ENCODE measurements at regions not wholly inside any gene's neighbourhood (a gene's known extent, or its start where the extent isn't known, plus 50 kb on each side); places are given as distances from the start of the nearest gene placed in this dataset.

DNA sequence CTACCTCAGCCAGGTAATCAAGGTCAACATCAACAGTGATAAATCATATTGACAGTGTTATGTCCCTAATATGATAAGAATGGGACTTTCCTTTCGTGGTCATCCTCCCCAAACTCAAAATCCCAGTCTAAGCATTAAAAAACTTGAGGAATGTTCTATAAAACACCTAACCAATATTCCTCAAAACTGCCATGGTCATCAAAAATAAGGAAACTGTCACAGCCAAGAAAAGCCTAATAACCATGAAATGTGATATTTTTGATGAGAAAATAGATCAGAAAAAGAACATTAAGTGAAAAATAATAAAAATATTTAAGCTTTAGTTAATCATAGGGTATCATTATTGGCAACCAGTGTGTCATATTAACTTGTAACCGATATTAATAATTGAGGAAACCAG is 232.1 kb upstream of the ATP10B start:
- no peak for DNase-seq (ENCODE audit: low read depth)

DNA sequence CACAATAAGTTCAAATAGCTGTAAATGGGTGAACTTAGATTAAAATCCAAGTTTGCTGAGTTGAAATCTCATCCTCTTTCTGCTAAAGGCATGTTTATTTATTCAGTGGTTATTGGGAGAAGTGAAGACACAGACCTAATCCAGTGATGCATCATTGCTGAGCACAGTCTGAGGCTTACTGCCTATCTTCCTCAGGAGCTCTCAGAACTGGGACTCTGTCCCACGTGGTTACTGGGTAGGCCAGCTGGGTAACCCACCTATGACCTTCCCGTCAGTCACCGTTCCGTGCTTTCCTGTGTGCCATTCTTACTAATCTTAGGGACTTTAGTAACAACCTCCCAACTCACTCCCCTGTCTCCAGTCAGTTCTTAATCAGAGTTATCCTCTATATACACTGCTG is 226.8 kb upstream of the ATP10B start:
- no peak for DNase-seq (ENCODE audit: low read depth)
- H3K4me3 ChIP-seq (replicated peaks; ENCODE audit: low read depth, low read length), result no peak overlapping the region
- TF ChIP-seq, protein P1, sequence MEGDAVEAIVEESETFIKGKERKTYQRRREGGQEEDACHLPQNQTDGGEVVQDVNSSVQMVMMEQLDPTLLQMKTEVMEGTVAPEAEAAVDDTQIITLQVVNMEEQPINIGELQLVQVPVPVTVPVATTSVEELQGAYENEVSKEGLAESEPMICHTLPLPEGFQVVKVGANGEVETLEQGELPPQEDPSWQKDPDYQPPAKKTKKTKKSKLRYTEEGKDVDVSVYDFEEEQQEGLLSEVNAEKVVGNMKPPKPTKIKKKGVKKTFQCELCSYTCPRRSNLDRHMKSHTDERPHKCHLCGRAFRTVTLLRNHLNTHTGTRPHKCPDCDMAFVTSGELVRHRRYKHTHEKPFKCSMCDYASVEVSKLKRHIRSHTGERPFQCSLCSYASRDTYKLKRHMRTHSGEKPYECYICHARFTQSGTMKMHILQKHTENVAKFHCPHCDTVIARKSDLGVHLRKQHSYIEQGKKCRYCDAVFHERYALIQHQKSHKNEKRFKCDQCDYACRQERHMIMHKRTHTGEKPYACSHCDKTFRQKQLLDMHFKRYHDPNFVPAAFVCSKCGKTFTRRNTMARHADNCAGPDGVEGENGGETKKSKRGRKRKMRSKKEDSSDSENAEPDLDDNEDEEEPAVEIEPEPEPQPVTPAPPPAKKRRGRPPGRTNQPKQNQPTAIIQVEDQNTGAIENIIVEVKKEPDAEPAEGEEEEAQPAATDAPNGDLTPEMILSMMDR (IDR thresholded peaks at IDR 0.05; ENCODE audit: low read length, missing control alignments), result no peak

More for the DNA sequence above, 232.1 kb upstream of the ATP10B start:
- TF ChIP-seq, protein P1 (IDR thresholded peaks at IDR 0.05; ENCODE audit: low read length, missing control alignments), result no peak
- H3K4me3 ChIP-seq (replicated peaks; ENCODE audit: low read depth, low read length), result no peak overlapping the region

DNA sequence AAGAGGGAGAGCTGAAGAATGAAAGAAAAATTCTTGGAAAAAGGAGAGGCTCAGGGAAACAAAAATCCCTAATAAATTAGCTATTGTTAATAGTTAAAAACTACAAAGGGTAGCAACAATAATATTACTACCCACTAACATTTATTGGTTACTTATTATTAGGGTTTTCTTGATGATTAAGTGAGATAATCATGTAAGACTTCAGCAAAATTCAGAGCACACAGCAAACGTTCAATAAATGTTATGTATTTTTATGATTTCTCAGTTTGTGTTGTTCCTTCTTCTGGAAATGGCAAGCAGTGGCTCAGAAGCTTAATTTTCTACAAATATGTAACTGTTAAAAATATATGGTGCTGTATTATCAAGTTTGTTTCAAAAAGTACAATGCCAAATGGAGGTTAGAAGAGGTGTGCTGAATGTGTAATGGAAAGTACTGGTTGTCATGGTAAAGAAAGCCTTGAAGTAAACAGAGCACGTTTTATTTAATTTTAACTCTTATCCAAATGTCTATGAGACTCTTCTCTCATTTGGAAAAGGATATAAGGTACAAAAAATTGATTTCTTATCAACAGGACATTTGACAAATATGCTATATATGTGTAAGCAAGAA is 226.0 kb upstream of the ATP10B start:
- no peak for DNase-seq (ENCODE audit: low read depth)
- TF ChIP-seq, protein P1 (IDR thresholded peaks at IDR 0.05; ENCODE audit: low read length, missing control alignments), result no peak
- H3K4me3 ChIP-seq (replicated peaks; ENCODE audit: low read depth, low read length), result no peak overlapping the region

DNA sequence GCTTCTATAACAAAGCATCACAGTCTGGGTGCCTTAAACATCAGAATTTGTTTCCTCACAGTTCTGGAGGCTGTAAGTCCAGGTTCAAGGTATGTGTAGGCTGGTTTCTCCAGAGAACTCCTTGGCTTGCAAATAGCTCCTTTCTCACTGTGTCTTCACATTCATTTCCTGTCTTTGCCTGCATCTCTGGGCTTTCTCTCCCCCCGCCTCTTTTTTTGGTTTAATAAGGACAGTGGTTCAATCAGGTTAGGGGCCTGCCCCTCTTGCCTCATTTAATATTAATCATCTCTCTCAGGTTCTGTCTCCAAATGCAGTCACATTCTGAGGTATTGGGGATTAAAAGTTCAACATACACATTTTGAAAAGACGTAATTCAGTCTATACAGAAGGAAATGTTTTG is 225.5 kb upstream of the ATP10B start:
- no peak for DNase-seq (ENCODE audit: low read depth)
- H3K4me3 ChIP-seq (replicated peaks; ENCODE audit: low read depth, low read length), result no peak overlapping the region
- TF ChIP-seq, protein P1 (IDR thresholded peaks at IDR 0.05; ENCODE audit: low read length, missing control alignments), result no peak

DNA sequence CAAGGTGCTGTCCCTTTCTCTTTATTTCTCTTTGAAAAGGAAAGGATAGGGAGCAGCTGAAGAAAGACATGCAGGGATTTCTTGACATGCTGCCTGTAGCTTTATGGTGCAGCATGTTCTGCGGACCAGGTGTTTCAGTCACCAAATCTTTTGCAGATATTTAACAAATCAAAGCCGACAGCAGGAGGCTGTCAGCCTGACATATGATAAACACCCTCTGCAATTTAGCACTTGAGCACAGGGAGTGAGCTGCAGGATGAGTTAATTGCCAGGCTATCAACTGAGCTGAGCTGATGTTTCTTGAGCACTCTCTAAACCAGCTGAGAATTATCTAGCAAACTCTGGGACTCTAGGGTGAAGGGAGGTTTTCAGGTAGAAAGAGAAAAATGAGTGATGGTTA is 212.8 kb upstream of the ATP10B start:
- DNase-seq (ENCODE audit: low read depth), result no peak
- H3K4me3 ChIP-seq (replicated peaks; ENCODE audit: low read depth, low read length), result no peak overlapping the region
- TF ChIP-seq, protein P1 (IDR thresholded peaks at IDR 0.05; ENCODE audit: low read length, missing control alignments), result no peak

DNA sequence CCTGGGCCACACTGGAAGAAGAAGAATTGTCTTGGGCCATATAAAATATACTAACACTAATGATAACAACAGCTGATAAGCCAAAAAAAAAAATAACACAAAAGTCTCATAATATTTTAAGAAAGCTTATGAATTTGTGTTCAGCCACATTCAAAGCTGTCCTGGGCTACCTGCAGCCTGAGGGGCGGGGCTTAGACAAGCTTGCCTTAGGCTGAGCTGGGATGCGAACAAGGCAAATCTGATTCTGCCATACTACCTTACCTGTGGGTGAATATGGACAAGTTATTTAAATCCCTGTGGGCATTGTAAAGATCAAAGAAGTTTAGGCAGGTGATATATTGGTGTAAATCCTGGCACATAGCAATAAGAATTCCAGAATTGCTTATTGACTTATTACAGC is 212.3 kb upstream of the ATP10B start:
- TF ChIP-seq, protein P1 (IDR thresholded peaks at IDR 0.05; ENCODE audit: low read length, missing control alignments), result no peak
- no peak overlapping the region for H3K4me3 ChIP-seq (replicated peaks; ENCODE audit: low read depth, low read length)
- DNase-seq (ENCODE audit: low read depth), result no peak

DNA sequence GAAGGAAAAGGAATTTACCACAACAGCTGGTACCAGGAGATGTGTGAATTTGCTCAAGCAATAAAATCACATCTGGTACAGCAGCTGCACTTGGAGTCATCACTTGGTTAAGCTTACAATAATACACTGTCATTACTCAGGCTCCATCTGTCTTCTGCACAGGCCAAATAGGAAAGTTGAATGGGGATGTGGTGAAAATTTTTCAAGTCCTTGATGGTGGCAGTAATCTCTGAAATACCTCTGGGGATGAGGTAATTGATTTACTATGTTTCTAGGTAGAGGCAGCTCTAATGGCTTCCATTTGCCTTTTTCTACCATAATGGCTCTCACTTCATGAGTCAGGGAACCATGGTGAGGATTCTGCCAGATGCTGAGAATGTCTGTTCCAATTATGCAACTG is 206.8 kb upstream of the ATP10B start:
- no peak overlapping the region for H3K4me3 ChIP-seq (replicated peaks; ENCODE audit: low read depth, low read length)
- TF ChIP-seq, protein P1 (IDR thresholded peaks at IDR 0.05; ENCODE audit: low read length, missing control alignments), result no peak
- DNase-seq (ENCODE audit: low read depth), result no peak

Measured in fibroblast of pulmonary artery (primary cell).